GM10248 (cell line): ENCODE measurements at regions not wholly inside any gene's neighbourhood (a gene's known extent, or its start where the extent isn't known, plus 50 kb on each side); places are given as distances from the start of the nearest gene placed in this dataset.

Experiments used
- CTCF ChIA-PET: fragments of 300-600 bp; sonication (Branson Sonifier 250); formaldehyde crosslinking; extraction: SDS; loops from one replicate; lab custom pipeline; 2021; ENCODE audit warnings: antibody characterized with exemption; lab: Yijun Ruan, JAX
- POLR2A ChIA-PET: fragments of 350-650 bp; sonication (Branson Sonifier 250); formaldehyde crosslinking; extraction: SDS; loops from one replicate; lab custom pipeline; 2020; ENCODE audit warnings: antibody characterized with exemption; lab: Yijun Ruan, JAX
- DNase-seq: peaks from one replicate; pipeline ENCODE4 v3.0.0; 2012; ENCODE audit errors: extremely low spot score
- TF ChIP-seq, protein P1 (sequence below): IDR thresholded peaks from 2 replicates; pipeline ENCODE4 v1.5.1; 2012; ENCODE audit warnings: mild to moderate bottlenecking, low read depth; ENCODE audit errors: extremely low read depth, missing control alignments, control extremely low read depth

DNA sequence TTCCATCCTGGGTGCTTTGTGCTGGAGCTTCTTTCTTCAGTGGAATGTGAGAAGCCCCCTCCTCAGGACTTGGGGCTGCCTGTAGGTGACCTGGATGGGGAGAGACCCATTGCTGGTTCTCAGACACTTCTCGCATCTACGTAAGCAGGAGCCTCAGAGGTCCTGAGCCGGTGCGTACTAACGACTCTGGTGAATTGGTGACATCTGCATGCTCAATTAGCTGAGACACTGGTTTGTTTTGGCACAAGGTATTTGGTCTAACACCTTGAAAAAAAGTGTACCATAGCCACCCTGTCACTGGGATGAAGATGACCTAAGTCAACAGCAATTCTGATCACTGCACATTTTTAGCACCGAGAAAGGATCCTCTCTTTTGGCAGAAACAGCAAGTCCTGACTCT lies 57.7 kb downstream of the LRRC30 start:
- CTCF ChIA-PET: no interaction called here
- no peak for DNase-seq
- POLR2A ChIA-PET: no interaction called here
- TF ChIP-seq, protein P1, sequence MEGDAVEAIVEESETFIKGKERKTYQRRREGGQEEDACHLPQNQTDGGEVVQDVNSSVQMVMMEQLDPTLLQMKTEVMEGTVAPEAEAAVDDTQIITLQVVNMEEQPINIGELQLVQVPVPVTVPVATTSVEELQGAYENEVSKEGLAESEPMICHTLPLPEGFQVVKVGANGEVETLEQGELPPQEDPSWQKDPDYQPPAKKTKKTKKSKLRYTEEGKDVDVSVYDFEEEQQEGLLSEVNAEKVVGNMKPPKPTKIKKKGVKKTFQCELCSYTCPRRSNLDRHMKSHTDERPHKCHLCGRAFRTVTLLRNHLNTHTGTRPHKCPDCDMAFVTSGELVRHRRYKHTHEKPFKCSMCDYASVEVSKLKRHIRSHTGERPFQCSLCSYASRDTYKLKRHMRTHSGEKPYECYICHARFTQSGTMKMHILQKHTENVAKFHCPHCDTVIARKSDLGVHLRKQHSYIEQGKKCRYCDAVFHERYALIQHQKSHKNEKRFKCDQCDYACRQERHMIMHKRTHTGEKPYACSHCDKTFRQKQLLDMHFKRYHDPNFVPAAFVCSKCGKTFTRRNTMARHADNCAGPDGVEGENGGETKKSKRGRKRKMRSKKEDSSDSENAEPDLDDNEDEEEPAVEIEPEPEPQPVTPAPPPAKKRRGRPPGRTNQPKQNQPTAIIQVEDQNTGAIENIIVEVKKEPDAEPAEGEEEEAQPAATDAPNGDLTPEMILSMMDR: no peak

DNA sequence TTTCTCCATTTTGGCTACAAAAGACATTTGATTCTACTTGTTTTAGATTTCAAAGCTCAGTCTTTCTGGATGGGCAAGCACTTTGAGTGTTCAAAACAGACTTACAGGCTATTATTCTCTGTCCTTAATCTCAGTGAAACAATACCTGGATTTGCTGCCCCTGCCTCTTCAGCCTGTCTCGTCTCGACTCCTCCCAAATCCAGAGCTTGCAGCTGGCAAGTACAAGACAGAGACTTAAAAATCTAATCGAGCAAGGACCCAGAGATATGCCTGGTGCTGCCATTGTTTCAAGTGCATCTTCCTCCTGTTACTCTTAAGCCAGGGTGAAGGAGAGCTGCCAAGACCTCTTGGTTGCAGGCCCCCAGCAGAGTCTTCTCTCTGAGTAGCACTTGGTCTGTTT lies 59.2 kb downstream of the LRRC30 start:
- POLR2A ChIA-PET: no interaction called here
- DNase-seq: no peak
- TF ChIP-seq, protein P1: no peak
- CTCF ChIA-PET: no interaction called here

DNA sequence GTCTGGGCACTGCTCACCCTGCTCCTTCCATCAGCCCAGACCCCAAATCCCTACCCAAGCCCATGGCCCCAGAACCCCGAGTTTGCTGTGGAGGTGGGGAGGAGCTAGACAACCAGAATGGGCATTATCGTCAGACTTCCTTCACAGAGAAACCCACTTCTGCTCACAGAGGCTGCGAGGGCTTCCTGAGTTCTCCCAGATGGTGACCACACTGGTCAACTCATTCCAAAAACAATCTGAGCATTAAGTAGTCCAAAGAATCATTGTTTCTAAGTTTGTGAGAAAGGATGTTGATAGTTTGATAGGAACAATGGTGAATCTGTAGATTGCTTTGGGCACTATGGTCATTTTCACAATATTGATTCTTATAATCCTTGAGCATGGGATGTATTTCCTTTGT lies 60.2 kb downstream of the LRRC30 start:
- DNase-seq: no peak
- POLR2A ChIA-PET: no interaction called here
- CTCF ChIA-PET: no interaction called here
- TF ChIP-seq, protein P1: no peak

DNA sequence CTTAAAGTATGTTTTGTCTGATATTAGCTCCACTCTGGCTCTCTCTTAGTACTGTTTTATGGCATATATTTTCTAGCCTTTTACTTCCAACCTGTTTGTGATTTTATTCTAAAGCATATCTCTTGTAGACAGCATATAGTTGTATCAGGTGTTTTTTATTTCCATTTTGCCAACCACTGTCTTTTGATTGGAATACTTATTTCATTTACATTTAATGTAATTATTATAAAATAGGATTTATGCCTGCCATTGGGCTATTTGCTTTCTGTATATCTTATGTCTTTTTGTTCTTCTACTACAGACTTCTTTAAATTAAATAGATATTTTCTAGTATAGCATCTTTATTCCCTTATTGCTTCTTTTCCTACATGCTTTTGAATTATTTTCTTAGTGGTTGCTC lies 67.3 kb downstream of the LRRC30 start:
- DNase-seq: no peak
- ChIA-PET CTCF (no interaction called here), POLR2A (no interaction called here)
- TF ChIP-seq, protein P1: no peak

DNA sequence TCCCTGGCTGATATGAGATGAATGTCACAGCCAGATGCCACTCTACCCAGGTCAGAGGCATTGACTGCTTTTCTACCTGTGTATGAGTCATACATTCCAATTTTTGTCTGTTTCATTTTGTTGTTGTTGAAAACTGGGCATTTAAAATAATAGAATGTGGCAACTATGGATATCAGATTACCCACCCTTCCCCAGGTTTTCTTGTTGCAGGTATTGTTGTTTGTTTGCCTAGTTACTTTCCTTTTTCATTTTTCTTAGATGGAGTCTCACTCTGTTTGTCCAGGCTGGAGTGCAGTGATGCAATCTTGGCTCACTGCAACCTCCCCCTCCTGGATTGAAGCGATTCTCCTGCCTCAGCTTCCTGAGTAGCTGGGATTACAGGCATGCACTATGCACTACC lies 70.2 kb downstream of the LRRC30 start:
- POLR2A ChIA-PET: no interaction called here
- TF ChIP-seq, protein P1: no peak
- DNase-seq: no peak
- CTCF ChIA-PET: no interaction called here

DNA sequence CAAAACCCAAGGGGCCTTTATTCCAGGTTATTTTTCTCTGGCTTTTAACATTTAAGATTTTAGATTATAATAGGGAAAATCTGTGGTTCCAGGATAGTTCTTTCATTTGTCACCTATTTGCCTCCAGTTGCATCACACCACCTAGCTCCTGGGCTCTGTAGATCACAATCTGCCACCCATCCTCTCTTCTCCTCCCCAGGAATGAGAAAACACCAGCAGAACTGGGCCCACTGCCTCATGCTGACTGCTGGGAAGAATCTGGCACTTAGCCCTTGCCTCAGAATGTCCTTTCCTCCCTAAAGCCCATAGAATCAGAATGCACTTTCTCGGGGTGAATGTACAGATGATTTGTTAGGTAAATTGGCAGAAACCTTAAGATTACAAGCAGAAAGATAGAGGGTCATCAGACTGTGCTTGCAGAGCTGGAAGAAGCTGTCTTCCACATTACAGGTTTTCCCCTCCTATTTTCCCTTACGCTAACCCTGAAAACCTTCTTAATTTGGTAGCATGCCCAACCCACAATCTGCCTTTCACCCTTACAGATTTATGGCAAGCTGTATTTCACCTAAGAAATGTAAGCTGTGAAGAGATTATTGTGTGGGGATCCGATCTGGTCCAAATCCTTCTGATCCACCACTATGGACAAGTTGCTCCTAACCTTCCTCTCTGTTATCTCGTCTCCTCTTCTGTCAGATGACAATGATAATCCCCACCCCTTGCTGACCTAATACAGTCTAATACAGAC lies 72.6 kb downstream of the LRRC30 start:
- CTCF ChIA-PET: no interaction called here
- POLR2A ChIA-PET: no interaction called here
- TF ChIP-seq, protein P1: no peak
- DNase-seq: no peak
